ENCODE measurements at regions not wholly inside any gene's neighbourhood (a gene's known extent, or its start where the extent isn't known, plus 50 kb on each side); places are given as distances from the start of the nearest gene placed in this dataset.

- TF ChIP-seq CTCF (IDR thresholded peaks at IDR 0.05; ENCODE audit: low read depth, low read length): no peak
- no peak for DNase-seq (ENCODE audit: extremely low read depth, low read depth)
Measured at GRCh38 chrX:25558137-25558536, 542.4 kb upstream of the ARX start.

- no peak for DNase-seq (ENCODE audit: extremely low read depth, low read depth)
- TF ChIP-seq CTCF (IDR thresholded peaks at IDR 0.05; ENCODE audit: low read depth, low read length): no peak
Measured at GRCh38 chrX:25561190-25561589, 545.4 kb upstream of the ARX start.

- no peak for TF ChIP-seq CTCF (IDR thresholded peaks at IDR 0.05; ENCODE audit: low read depth, low read length)
- no peak for DNase-seq (ENCODE audit: extremely low read depth, low read depth)
Measured at GRCh38 chrX:25573631-25574030, 557.9 kb upstream of the ARX start.

- DNase-seq (ENCODE audit: extremely low read depth, low read depth): no peak
Measured at GRCh38 chrX:25596921-25597320, 541.2 kb upstream of the MAGEB18 start.

GRCh38 chrX:25597551-25597950 lies 540.6 kb upstream of the MAGEB18 start:
- DNase-seq (ENCODE audit: extremely low read depth, low read depth): no peak

More at GRCh38 chrX:25596921-25597320, 541.2 kb upstream of the MAGEB18 start:
- no peak for TF ChIP-seq CTCF (IDR thresholded peaks at IDR 0.05; ENCODE audit: low read depth, low read length)

GRCh38 chrX:25599061-25599460 lies 539.1 kb upstream of the MAGEB18 start:
- no peak for DNase-seq (ENCODE audit: extremely low read depth, low read depth)
- no peak for TF ChIP-seq CTCF (IDR thresholded peaks at IDR 0.05; ENCODE audit: low read depth, low read length)

More at GRCh38 chrX:25597551-25597950, 540.6 kb upstream of the MAGEB18 start:
- TF ChIP-seq CTCF (IDR thresholded peaks at IDR 0.05; ENCODE audit: low read depth, low read length): no peak

- DNase-seq (ENCODE audit: extremely low read depth, low read depth): no peak
- TF ChIP-seq CTCF (IDR thresholded peaks at IDR 0.05; ENCODE audit: low read depth, low read length): no peak
Measured at GRCh38 chrX:25600776-25601175, 537.4 kb upstream of the MAGEB18 start.
